IMR-90 (cell line): ENCODE measurements at regions not wholly inside any gene's neighbourhood (a gene's known extent, or its start where the extent isn't known, plus 50 kb on each side); places are given as distances from the start of the nearest gene placed in this dataset.

ENCODE experiments used
- ATAC-seq: fragments of 200-7000 bp; cut with Tn5 transposase; 2 replicates; pipeline ENCODE4 v1.9.1; 2020; ENCODE audit warnings: low read depth, mild to moderate bottlenecking, moderate library complexity
- BruUV-seq: library from RNA; stranded (reverse); fragments of 400-500 nt; replicated peaks from 2 replicates; lab custom pipeline; 2021; lab: Mats Ljungman, UMichigan
- CTCF ChIA-PET: fragments of 300-600 bp; formaldehyde crosslinking; extraction: SDS; loops from one replicate; lab custom pipeline; 2021; ENCODE audit warnings: antibody characterized with exemption; lab: Yijun Ruan, JAX
- POLR2A ChIA-PET: fragments of 300-600 bp; sonication (Branson Sonifier 250); formaldehyde crosslinking; loops from one replicate; lab custom pipeline; 2022; ENCODE audit warnings: antibody characterized with exemption; ENCODE audit not compliant: unreplicated experiment; lab: Charles Lee
- DNase-seq: peaks from one replicate; pipeline ENCODE4 v3.0.0; 2013
- H2AFZ ChIP-seq: replicated peaks from 2 replicates; pipeline ENCODE3; 2013; ENCODE audit warnings: low read length, mild to moderate bottlenecking; ENCODE audit not compliant: poor library complexity
- H2AK5ac ChIP-seq: 2 replicates; pipeline ENCODE4 v1.6.1; 2013; ENCODE audit warnings: low read depth, low read length, inconsistent platforms
- H2AK9ac ChIP-seq: replicated peaks from 2 replicates; pipeline ENCODE3; 2013; ENCODE audit warnings: mild to moderate bottlenecking, low read depth, low read length, moderate library complexity; ENCODE audit not compliant: poor library complexity
- H2BK120ac ChIP-seq: 2 replicates; pipeline ENCODE4 v1.6.1; 2013; ENCODE audit warnings: low read depth, low read length, inconsistent platforms
- H2BK15ac ChIP-seq: 3 replicates; pipeline ENCODE4 v1.6.1; 2013; ENCODE audit warnings: low read depth, low read length, inconsistent platforms
- H2BK20ac ChIP-seq: 2 replicates; pipeline ENCODE4 v1.6.1; 2013; ENCODE audit warnings: low read depth, mild to moderate bottlenecking, inconsistent platforms, low read length, moderate library complexity
- H2BK5ac ChIP-seq: 2 replicates; pipeline ENCODE4 v1.6.1; 2013; ENCODE audit warnings: mild to moderate bottlenecking, low read depth, low read length, inconsistent platforms; ENCODE audit not compliant: poor library complexity, severe bottlenecking
- H3K14ac ChIP-seq: replicated peaks from 2 replicates; pipeline ENCODE4 v1.6.1; 2013; ENCODE audit warnings: low read depth, low read length, inconsistent platforms
- H3K18ac ChIP-seq: 2 replicates; pipeline ENCODE4 v1.6.1; 2013; ENCODE audit warnings: low read depth, low read length, control low read depth
- H3K23ac ChIP-seq: 2 replicates; pipeline ENCODE4 v1.6.1; 2013; ENCODE audit warnings: low read depth, low read length, inconsistent platforms
- H3K27ac ChIP-seq: 2 replicates; pipeline ENCODE4 v1.5.1; 2013; ENCODE audit warnings: mild to moderate bottlenecking, control low read depth, low read length; ENCODE audit not compliant: insufficient read depth
- H3K27me3 ChIP-seq: 2 replicates; pipeline ENCODE4 v1.6.1; 2013; ENCODE audit warnings: low read length; ENCODE audit not compliant: control insufficient read depth, insufficient read depth
- H3K36me3 ChIP-seq: 2 replicates; pipeline ENCODE4 v1.6.1; 2013; ENCODE audit warnings: low read length, mixed read lengths; ENCODE audit not compliant: control insufficient read depth, insufficient read depth
- H3K4ac ChIP-seq: 2 replicates; pipeline ENCODE4 v1.6.1; 2013; ENCODE audit warnings: low read depth, low read length, inconsistent platforms
- H3K4me1 ChIP-seq: 2 replicates; pipeline ENCODE4 v1.6.1; 2013; ENCODE audit warnings: low read length, mixed read lengths; ENCODE audit not compliant: control insufficient read depth, insufficient read depth
- H3K4me2 ChIP-seq: 2 replicates; pipeline ENCODE4 v1.6.1; 2013; ENCODE audit warnings: low read depth, mild to moderate bottlenecking, control low read depth, low read length, moderate library complexity
- H3K4me3 ChIP-seq: 2 replicates; pipeline ENCODE4 v1.5.1; 2013; ENCODE audit warnings: low read depth, mild to moderate bottlenecking, control low read depth, low read length, moderate library complexity; ENCODE audit not compliant: insufficient read depth
- H3K56ac ChIP-seq: 2 replicates; pipeline ENCODE4 v1.6.1; 2013; ENCODE audit warnings: low read length, inconsistent platforms; ENCODE audit not compliant: insufficient read depth; ENCODE audit errors: extremely low read depth
- H3K79me1 ChIP-seq, 2 experiments: 2 replicates each; pipeline ENCODE4 v1.6.1; 2013; ENCODE audit warnings: low read length in 2 of 2, inconsistent platforms in 1 of 2, low read depth in 1 of 2
- H3K9ac ChIP-seq: 2 replicates; pipeline ENCODE4 v1.6.1; 2013; ENCODE audit warnings: low read depth, low read length, control low read depth
- H3K9me1 ChIP-seq: 2 replicates; pipeline ENCODE4 v1.6.1; 2013; ENCODE audit warnings: low read length, inconsistent platforms; ENCODE audit not compliant: insufficient read depth
- H3K9me3 ChIP-seq: 2 replicates; pipeline ENCODE4 v1.6.1; 2013; ENCODE audit warnings: low read length; ENCODE audit not compliant: control insufficient read depth, insufficient read depth
- H4K20me1 ChIP-seq: 2 replicates; pipeline ENCODE4 v1.6.1; 2013; ENCODE audit warnings: low read length, inconsistent platforms; ENCODE audit not compliant: insufficient read depth
- H4K5ac ChIP-seq: 2 replicates; pipeline ENCODE4 v1.6.1; 2013; ENCODE audit warnings: mild to moderate bottlenecking, low read depth, low read length, control low read depth
- H4K8ac ChIP-seq, 2 experiments: 2 replicates each; pipeline ENCODE4 v1.6.1; 2013; ENCODE audit warnings: low read depth in 2 of 2, low read length in 2 of 2, control low read depth in 1 of 2, inconsistent platforms in 1 of 2
- H4K91ac ChIP-seq: 2 replicates; pipeline ENCODE4 v1.6.1; 2013; ENCODE audit warnings: low read depth, low read length, inconsistent platforms; ENCODE audit not compliant: insufficient read depth
- FOS ChIP-seq: fragments of 150-350 bp; IDR thresholded peaks from 2 replicates; pipeline ENCODE4 v1.6.1; 2016; ENCODE audit warnings: low read depth, low read length
- MXI1 ChIP-seq: IDR thresholded peaks from 2 replicates; pipeline ENCODE4 v1.6.1; 2012; ENCODE audit warnings: low read depth, mild to moderate bottlenecking, low read length, moderate library complexity, borderline replicate concordance
- RCOR1 ChIP-seq: IDR thresholded peaks from 2 replicates; pipeline ENCODE4 v1.6.1; 2012; ENCODE audit warnings: mild to moderate bottlenecking, low read length, improper control_type of control experiment; ENCODE audit not compliant: insufficient replicate concordance
- RFX5 ChIP-seq: IDR thresholded peaks from 2 replicates; pipeline ENCODE4 v1.8.0; 2012; ENCODE audit warnings: low read depth, mild to moderate bottlenecking, low read length, moderate library complexity
- SMC3 ChIP-seq: fragments of 150-350 bp; IDR thresholded peaks from 2 replicates; pipeline ENCODE4 v1.6.1; 2016; ENCODE audit warnings: low read depth, mild to moderate bottlenecking, antibody characterized with exemption, low read length, moderate library complexity
- WGBS, 2 experiments: methylation state at CpG; one replicate each; pipeline versions ENCODE4 v1.1.5 to v1.1.7; 2013; ENCODE audit warnings: missing lambda C conversion rate in 2 of 2; ENCODE audit not compliant: insufficient read length in 1 of 2; ENCODE audit errors: extremely low coverage in 2 of 2; 5-methylcytosine and 5-hydroxymethylcytosine counted together
- dilution Hi-C: fragments of 300-500 bp; cut with HindIII; formaldehyde crosslinking; loops from one replicate; pipeline ENCODE4 v1.14.3; 2018; ENCODE audit warnings: low sequenced_read_pairs; ENCODE audit not compliant: unreplicated experiment
- in situ Hi-C: fragments of 300-500 bp; cut with MboI; formaldehyde crosslinking; loops from 3 replicates; pipeline ENCODE4 v1.14.3; 2019; ENCODE audit warnings: low sequenced_read_pairs, inconsistent platforms, mixed read lengths
- intact Hi-C: fragments of 100-400 bp; cut with micrococcal nuclease; formaldehyde crosslinking; loops from 2 replicates; pipeline ENCODE4 v1.10.0; 2022
- TF ChIP-seq, protein P1 (sequence below): fragments of 150-350 bp; IDR thresholded peaks from 2 replicates; pipeline ENCODE4 v1.6.1; 2016; ENCODE audit warnings: low read depth, mild to moderate bottlenecking, low read length, moderate library complexity, borderline replicate concordance

- Histone ChIP-seq H3K18ac (no peak overlapping the region), H3K4ac (no peak overlapping the region), H3K14ac (no peak overlapping the region), H3K9me1 (no peaks in the 10 kb centered on the region), H4K5ac (no peak overlapping the region), H2AK9ac (no peak overlapping the region), H2AFZ (no peak overlapping the region), H4K20me1 (no peaks in the 10 kb centered on the region), H3K4me2 (no peak overlapping the region), H2BK20ac (no peak overlapping the region), H3K9ac (no peak overlapping the region), H3K56ac (no peak overlapping the region), H3K9me3 (no peaks in the 10 kb centered on the region), H4K8ac (no peak overlapping the region), H2BK5ac (no peak overlapping the region), H2BK120ac (no peak overlapping the region), H2AK5ac (no peak overlapping the region), H3K4me3 (no peak overlapping the region), H3K79me1 (no peaks in the 10 kb centered on the region), H4K91ac (no peak overlapping the region), H3K4me1 (no peaks in the 10 kb centered on the region), H3K27me3 (no peaks in the 10 kb centered on the region; the same call in 1 of the 2 replicates), H3K36me3 (no peaks in the 10 kb centered on the region), H3K27ac (no peak overlapping the region), H3K23ac (no peak overlapping the region), H2BK15ac (no peak overlapping the region)
- in situ Hi-C loops, result no loop called here
- DNase-seq (no peak), ATAC-seq (no peak)
- ChIA-PET CTCF (no interaction called here), POLR2A (no interaction called here)
- no TSS peak for BruUV-seq
- TF ChIP-seq SMC3 (no peak), MXI1 (no peak), RFX5 (no peak), FOS (no peak), RCOR1 (no peak)
- TF ChIP-seq, protein P1, sequence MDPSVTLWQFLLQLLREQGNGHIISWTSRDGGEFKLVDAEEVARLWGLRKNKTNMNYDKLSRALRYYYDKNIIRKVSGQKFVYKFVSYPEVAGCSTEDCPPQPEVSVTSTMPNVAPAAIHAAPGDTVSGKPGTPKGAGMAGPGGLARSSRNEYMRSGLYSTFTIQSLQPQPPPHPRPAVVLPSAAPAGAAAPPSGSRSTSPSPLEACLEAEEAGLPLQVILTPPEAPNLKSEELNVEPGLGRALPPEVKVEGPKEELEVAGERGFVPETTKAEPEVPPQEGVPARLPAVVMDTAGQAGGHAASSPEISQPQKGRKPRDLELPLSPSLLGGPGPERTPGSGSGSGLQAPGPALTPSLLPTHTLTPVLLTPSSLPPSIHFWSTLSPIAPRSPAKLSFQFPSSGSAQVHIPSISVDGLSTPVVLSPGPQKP, result no peak
- WGBS, 2 experiments, result no CpG with 5 or more reads among the region's 3 CpGs
- dilution Hi-C loops, result no loop called here
- intact Hi-C loops, result no loop called here
These were observed 74.0 kb upstream of the BCL11A start for GRCh38 chr2:60627412-60627811.
